ENCODE measurements at regions not wholly inside any gene's neighbourhood (a gene's known extent, or its start where the extent isn't known, plus 50 kb on each side); places are given as distances from the start of the nearest gene placed in this dataset.
"Not testable (repeated sequence)": the region's sequence is repeated elsewhere in the genome, so short reads cannot be mapped to it uniquely, and the experiment has no call there.

DNA sequence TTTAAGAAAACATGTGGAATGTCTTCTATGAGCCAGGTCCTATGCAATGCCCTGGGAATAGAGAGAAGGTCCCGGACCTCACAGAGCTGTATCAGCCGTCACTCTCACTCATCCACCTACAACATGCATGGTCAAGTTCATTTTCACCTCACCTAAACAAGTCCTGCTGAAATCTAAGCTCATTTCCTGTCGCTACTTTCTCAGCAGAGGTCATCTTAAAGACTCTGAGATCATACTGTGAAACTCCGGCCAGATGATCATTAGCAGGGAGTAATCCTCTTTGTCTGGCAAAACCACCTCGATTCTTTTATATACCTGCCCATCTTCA lies 66.2 kb upstream of the LYRM9 start:
- H3K9ac ChIP-seq (ENCODE audit: low read depth in 1 of 2, low read length in 2 of 2): no peak overlapping the region
- 76% methylated on average over 5 of the region's 5 CpGs for WGBS
- H3K4me3 ChIP-seq (ENCODE audit: low read depth in 1 of 3, low read length in 3 of 3): no peak overlapping the region
- no peaks in the 10 kb centered on the region for H3K4me1 ChIP-seq (ENCODE audit: control insufficient read depth in 4 of 4, insufficient read depth in 4 of 4, low read length in 3 of 4)
- TF ChIP-seq FOXA1 (IDR thresholded peaks at IDR 0.05): no peak
- no peak for TF ChIP-seq GABPA (IDR thresholded peaks at IDR 0.05 in 1 of 2, conservative IDR thresholded peaks at IDR 0.05 in 1 of 2)
- no peak for TF ChIP-seq JUND (IDR thresholded peaks at IDR 0.05)
- TF ChIP-seq, protein P1, sequence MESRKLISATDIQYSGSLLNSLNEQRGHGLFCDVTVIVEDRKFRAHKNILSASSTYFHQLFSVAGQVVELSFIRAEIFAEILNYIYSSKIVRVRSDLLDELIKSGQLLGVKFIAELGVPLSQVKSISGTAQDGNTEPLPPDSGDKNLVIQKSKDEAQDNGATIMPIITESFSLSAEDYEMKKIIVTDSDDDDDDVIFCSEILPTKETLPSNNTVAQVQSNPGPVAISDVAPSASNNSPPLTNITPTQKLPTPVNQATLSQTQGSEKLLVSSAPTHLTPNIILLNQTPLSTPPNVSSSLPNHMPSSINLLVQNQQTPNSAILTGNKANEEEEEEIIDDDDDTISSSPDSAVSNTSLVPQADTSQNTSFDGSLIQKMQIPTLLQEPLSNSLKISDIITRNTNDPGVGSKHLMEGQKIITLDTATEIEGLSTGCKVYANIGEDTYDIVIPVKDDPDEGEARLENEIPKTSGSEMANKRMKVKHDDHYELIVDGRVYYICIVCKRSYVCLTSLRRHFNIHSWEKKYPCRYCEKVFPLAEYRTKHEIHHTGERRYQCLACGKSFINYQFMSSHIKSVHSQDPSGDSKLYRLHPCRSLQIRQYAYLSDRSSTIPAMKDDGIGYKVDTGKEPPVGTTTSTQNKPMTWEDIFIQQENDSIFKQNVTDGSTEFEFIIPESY (IDR thresholded peaks at IDR 0.05): no peak
- no peak for TF ChIP-seq HNF4G (IDR thresholded peaks at IDR 0.05)
- H3K36me3 ChIP-seq (ENCODE audit: control insufficient read depth in 4 of 4, insufficient read depth in 3 of 4, low read depth in 1 of 4, low read length in 3 of 4): no peaks in the 10 kb centered on the region
- no peak overlapping the region for H3K27ac ChIP-seq (ENCODE audit: low read depth in 1 of 2, low read length in 2 of 2)
- H3K27me3 ChIP-seq (ENCODE audit: control insufficient read depth in 4 of 4, insufficient read depth in 4 of 4, low read length in 3 of 4): no peaks in the 10 kb centered on the region
- no peaks in the 10 kb centered on the region for H3K9me3 ChIP-seq (ENCODE audit: control insufficient read depth in 4 of 4, low read length in 3 of 4)
- DNase-seq (ENCODE audit: low spot score): no peak

DNA sequence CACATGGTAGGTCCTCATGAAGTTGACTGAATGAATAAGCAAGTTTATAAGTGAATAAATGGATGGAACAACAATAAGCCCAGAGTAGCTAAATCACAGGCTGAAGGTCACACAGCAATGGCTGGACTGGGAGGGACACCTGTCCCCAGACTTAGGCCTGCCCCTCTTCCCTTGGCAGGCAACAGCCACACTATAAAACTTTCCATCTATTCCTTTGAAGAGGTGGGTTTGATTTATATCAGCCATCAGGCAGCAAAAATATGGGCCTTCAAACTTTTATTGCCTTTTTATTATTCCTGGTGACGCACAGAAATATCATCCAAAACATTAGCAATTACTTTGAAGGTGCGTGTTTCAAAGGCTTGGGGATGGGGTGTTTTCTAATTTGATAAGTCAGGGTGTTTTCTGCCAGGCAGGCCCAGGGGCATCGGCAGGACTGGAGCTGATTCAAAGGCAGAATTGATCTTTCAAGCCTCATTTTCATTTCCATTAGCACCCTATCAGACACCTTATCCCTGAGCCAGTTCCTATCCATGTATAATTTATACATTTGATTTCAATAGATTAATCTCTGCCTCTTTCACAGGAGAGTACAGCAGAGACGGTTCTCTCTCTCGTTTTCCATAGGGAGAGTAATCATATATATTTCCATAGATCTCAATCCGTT lies 67.2 kb upstream of the LYRM9 start:
- TF ChIP-seq FOXA1 (IDR thresholded peaks at IDR 0.05): no peak
- TF ChIP-seq HNF4G (IDR thresholded peaks at IDR 0.05): no peak
- no peak for TF ChIP-seq RXRA (IDR thresholded peaks at IDR 0.05)
- TF ChIP-seq, protein P1 (IDR thresholded peaks at IDR 0.05): no peak
- TF ChIP-seq, protein P2, sequence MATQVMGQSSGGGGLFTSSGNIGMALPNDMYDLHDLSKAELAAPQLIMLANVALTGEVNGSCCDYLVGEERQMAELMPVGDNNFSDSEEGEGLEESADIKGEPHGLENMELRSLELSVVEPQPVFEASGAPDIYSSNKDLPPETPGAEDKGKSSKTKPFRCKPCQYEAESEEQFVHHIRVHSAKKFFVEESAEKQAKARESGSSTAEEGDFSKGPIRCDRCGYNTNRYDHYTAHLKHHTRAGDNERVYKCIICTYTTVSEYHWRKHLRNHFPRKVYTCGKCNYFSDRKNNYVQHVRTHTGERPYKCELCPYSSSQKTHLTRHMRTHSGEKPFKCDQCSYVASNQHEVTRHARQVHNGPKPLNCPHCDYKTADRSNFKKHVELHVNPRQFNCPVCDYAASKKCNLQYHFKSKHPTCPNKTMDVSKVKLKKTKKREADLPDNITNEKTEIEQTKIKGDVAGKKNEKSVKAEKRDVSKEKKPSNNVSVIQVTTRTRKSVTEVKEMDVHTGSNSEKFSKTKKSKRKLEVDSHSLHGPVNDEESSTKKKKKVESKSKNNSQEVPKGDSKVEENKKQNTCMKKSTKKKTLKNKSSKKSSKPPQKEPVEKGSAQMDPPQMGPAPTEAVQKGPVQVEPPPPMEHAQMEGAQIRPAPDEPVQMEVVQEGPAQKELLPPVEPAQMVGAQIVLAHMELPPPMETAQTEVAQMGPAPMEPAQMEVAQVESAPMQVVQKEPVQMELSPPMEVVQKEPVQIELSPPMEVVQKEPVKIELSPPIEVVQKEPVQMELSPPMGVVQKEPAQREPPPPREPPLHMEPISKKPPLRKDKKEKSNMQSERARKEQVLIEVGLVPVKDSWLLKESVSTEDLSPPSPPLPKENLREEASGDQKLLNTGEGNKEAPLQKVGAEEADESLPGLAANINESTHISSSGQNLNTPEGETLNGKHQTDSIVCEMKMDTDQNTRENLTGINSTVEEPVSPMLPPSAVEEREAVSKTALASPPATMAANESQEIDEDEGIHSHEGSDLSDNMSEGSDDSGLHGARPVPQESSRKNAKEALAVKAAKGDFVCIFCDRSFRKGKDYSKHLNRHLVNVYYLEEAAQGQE (IDR thresholded peaks at IDR 0.05): no peak
- TF ChIP-seq, protein P3, sequence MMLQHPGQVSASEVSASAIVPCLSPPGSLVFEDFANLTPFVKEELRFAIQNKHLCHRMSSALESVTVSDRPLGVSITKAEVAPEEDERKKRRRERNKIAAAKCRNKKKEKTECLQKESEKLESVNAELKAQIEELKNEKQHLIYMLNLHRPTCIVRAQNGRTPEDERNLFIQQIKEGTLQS (IDR thresholded peaks at IDR 0.05): no peak
- no peak for TF ChIP-seq RAD21 (IDR thresholded peaks at IDR 0.05)
- TF ChIP-seq JUND (IDR thresholded peaks at IDR 0.05): no peak
- Histone ChIP-seq H3K4me3 (ENCODE audit: low read depth in 1 of 3, low read length in 3 of 3) (no peak overlapping the region), H3K4me1 (ENCODE audit: control insufficient read depth in 4 of 4, insufficient read depth in 4 of 4, low read length in 3 of 4) (no peaks in the 10 kb centered on the region), H3K27ac (ENCODE audit: low read depth in 1 of 2, low read length in 2 of 2) (no peak overlapping the region), H3K9me3 (ENCODE audit: control insufficient read depth in 4 of 4, low read length in 3 of 4) (no peaks in the 10 kb centered on the region), H3K9ac (ENCODE audit: low read depth in 1 of 2, low read length in 2 of 2) (no peak overlapping the region), H3K36me3 (ENCODE audit: control insufficient read depth in 4 of 4, insufficient read depth in 3 of 4, low read depth in 1 of 4, low read length in 3 of 4) (no peaks in the 10 kb centered on the region), H3K27me3 (ENCODE audit: control insufficient read depth in 4 of 4, insufficient read depth in 4 of 4, low read length in 3 of 4) (no peaks in the 10 kb centered on the region)
- WGBS: 78% methylated on average over 6 of the region's 6 CpGs
- DNase-seq (ENCODE audit: low spot score): no peak

DNA sequence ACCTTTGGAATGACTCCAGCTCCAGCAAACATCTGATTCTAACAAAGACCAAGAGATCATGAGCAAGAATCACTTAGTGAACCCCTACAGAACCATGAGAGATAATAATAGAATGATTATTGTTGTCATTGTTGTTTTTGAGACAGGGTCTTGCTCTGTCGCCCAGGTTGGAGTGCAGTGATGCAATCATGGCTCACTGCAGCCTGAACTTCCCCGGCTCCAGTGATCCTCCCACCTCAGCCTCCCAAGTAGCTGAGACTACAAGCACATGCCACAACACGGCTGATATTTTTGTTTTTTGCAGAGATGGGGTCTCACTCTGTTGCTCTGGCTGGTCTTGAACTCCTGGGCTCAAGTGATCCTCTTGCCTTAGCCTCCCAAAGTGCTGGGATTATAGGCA lies 69.4 kb upstream of the LYRM9 start:
- H3K4me3 ChIP-seq (ENCODE audit: low read depth in 1 of 3, low read length in 3 of 3); DNase-seq (ENCODE audit: low spot score); H3K27ac ChIP-seq (ENCODE audit: low read depth in 1 of 2, low read length in 2 of 2); H3K27me3 ChIP-seq (ENCODE audit: control insufficient read depth in 4 of 4, insufficient read depth in 4 of 4, low read length in 3 of 4); H3K9me3 ChIP-seq (ENCODE audit: control insufficient read depth in 4 of 4, low read length in 3 of 4); H3K9ac ChIP-seq (ENCODE audit: low read depth in 1 of 2, low read length in 2 of 2); H3K4me1 ChIP-seq (ENCODE audit: control insufficient read depth in 4 of 4, insufficient read depth in 4 of 4, low read length in 3 of 4); H3K36me3 ChIP-seq (ENCODE audit: control insufficient read depth in 4 of 4, insufficient read depth in 3 of 4, low read depth in 1 of 4, low read length in 3 of 4): not testable (repeated sequence)
- WGBS: 88% methylated on average over 3 of the region's 3 CpGs
